ENCODE measurements at regions not wholly inside any gene's neighbourhood (a gene's known extent, or its start where the extent isn't known, plus 50 kb on each side); places are given as distances from the start of the nearest gene placed in this dataset.

- TF ChIP-seq CTCF (IDR thresholded peaks at IDR 0.05) (no peak), POLR2A (IDR thresholded peaks at IDR 0.05) (no peak)
Observed at GRCh38 chr2:39538718-39539117, 101.6 kb upstream of the MAP4K3 start.

Measured in uterus (tissue), 2 donors.